Muscle of leg (tissue), 3 donors: ENCODE measurements at regions not wholly inside any gene's neighbourhood (a gene's known extent, or its start where the extent isn't known, plus 50 kb on each side); places are given as distances from the start of the nearest gene placed in this dataset.

Experiments
- DNase-seq: peaks from one replicate; pipeline ENCODE4 v3.0.0; 2013
- H3K27ac ChIP-seq: one replicate; pipeline ENCODE4 v1.5.1; 2013; ENCODE audit warnings: mild to moderate bottlenecking, low read length, control low read depth
- H3K27me3 ChIP-seq: one replicate; pipeline ENCODE4 v1.6.1; 2013; ENCODE audit warnings: low read length; ENCODE audit not compliant: control insufficient read depth, insufficient read depth
- H3K36me3 ChIP-seq: one replicate; pipeline ENCODE4 v1.6.1; 2013; ENCODE audit warnings: low read length; ENCODE audit not compliant: control insufficient read depth, insufficient read depth
- H3K4me1 ChIP-seq: one replicate; pipeline ENCODE4 v1.6.1; 2013; ENCODE audit warnings: low read length; ENCODE audit not compliant: control insufficient read depth, insufficient read depth
- H3K4me3 ChIP-seq: one replicate; pipeline ENCODE4 v1.5.1; 2013; ENCODE audit warnings: low read length, control low read depth
- H3K9me3 ChIP-seq: replicated peaks from 2 replicates; pipeline ENCODE4 v1.6.1; 2013; ENCODE audit warnings: low read depth, low read length; ENCODE audit not compliant: control insufficient read depth
- WGBS: methylation state at CpG from one replicate; pipeline ENCODE4 v1.1.5; 2013; ENCODE audit warnings: missing lambda C conversion rate; ENCODE audit not compliant: insufficient coverage; 5-methylcytosine and 5-hydroxymethylcytosine counted together

GRCh38 chr5:85168474-85168873, 783.8 kb upstream of the EDIL3 start:
- no peak overlapping the region for H3K27ac ChIP-seq
- no peaks in the 10 kb centered on the region for H3K36me3 ChIP-seq
- H3K27me3 ChIP-seq: no peaks in the 10 kb centered on the region
- H3K4me1 ChIP-seq: no peaks in the 10 kb centered on the region
- no peak for DNase-seq
- H3K9me3 ChIP-seq: peaks cover 10% of the 10 kb centered on the region
- WGBS: 86% methylated on average over 1 of the region's 1 CpG
- no peak overlapping the region for H3K4me3 ChIP-seq

- DNase-seq: no peak
- H3K27me3 ChIP-seq: no peaks in the 10 kb centered on the region
- H3K27ac ChIP-seq: no peak overlapping the region
- WGBS: 67% methylated on average over 1 of the region's 4 CpGs
- no peaks in the 10 kb centered on the region for H3K4me1 ChIP-seq
- no peak overlapping the region for H3K4me3 ChIP-seq
- H3K36me3 ChIP-seq: no peaks in the 10 kb centered on the region
- peaks cover 7% of the 10 kb centered on the region for H3K9me3 ChIP-seq
These were observed 785.5 kb upstream of the EDIL3 start for GRCh38 chr5:85170183-85170582.

GRCh38 chr5:85173469-85173868, 788.8 kb upstream of the EDIL3 start:
- Histone ChIP-seq H3K36me3 (no peaks in the 10 kb centered on the region), H3K9me3 (no peaks in the 10 kb centered on the region), H3K4me1 (no peaks in the 10 kb centered on the region), H3K4me3 (no peak overlapping the region), H3K27ac (no peak overlapping the region), H3K27me3 (no peaks in the 10 kb centered on the region)
- no peak for DNase-seq

- H3K36me3 ChIP-seq: no peaks in the 10 kb centered on the region
These were observed 797.7 kb upstream of the EDIL3 start for GRCh38 chr5:85182344-85182743.

DNA sequence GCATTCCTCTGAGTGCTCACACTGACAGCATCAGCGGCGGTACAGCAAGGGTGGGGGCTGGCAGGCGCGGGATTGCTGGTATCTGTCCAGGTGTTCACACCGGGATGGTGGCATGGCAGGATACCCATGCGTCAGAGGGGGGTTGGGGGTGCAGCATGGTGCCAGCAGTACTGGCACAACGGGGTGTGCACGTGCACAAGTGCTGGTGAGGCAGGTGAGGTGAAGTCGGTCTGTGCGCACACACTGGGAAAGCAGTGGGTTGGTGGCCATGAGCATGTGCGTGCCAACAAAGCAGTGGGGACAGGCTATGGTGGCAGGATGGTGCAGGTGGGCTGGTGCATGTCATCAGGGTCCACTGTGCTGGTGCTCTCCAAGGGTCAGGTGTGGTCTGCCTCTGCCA, 819.6 kb upstream of the EDIL3 start:
- 95% methylated on average over 11 of the region's 11 CpGs for WGBS
- H3K9me3 ChIP-seq: peaks cover 9% of the 10 kb centered on the region
- H3K4me3 ChIP-seq: no peak overlapping the region
- H3K27me3 ChIP-seq: no peaks in the 10 kb centered on the region
- H3K27ac ChIP-seq: no peak overlapping the region
- no peaks in the 10 kb centered on the region for H3K36me3 ChIP-seq
- no peak for DNase-seq
- no peaks in the 10 kb centered on the region for H3K4me1 ChIP-seq

More at GRCh38 chr5:85182344-85182743, 797.7 kb upstream of the EDIL3 start:
- 84% methylated on average over 9 of the region's 12 CpGs for WGBS
- H3K27ac ChIP-seq: no peak overlapping the region
- no peak overlapping the region for H3K4me3 ChIP-seq
- no peaks in the 10 kb centered on the region for H3K27me3 ChIP-seq
- H3K9me3 ChIP-seq: no peaks in the 10 kb centered on the region
- DNase-seq: no peak
- H3K4me1 ChIP-seq: no peaks in the 10 kb centered on the region

GRCh38 chr5:85205430-85205829, 820.8 kb upstream of the EDIL3 start:
- no CpG with 5 or more reads among the region's 1 CpG for WGBS
- Histone ChIP-seq H3K27me3 (no peaks in the 10 kb centered on the region), H3K4me3 (no peak overlapping the region), H3K9me3 (peaks cover 9% of the 10 kb centered on the region), H3K27ac (no peak overlapping the region), H3K4me1 (no peaks in the 10 kb centered on the region), H3K36me3 (no peaks in the 10 kb centered on the region)
- DNase-seq: no peak

DNA sequence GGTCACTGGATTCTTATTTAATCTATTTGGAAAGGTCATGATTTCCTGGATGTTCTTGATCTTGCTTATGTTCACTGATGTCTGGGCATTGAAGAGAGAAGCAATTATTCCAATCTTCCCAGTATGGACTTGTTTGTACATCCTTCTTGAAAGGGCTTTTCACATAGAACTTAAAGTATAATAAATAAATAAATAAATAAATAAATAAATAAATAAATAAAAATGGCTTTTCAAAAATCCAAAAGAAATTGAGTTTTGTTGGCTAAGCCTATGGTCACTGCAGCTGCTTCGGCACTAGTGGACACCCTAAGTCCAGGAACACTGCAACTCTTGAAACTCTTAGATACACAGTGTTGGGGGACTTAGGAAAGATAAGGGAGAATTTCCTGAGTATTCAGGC, 840.7 kb upstream of the EDIL3 start:
- H3K4me1 ChIP-seq: no peaks in the 10 kb centered on the region
- no CpG with 5 or more reads among the region's 1 CpG for WGBS
- DNase-seq: no peak
- H3K27me3 ChIP-seq: no peaks in the 10 kb centered on the region
- H3K4me3 ChIP-seq: no peak overlapping the region
- H3K9me3 ChIP-seq: no peaks in the 10 kb centered on the region
- H3K36me3 ChIP-seq: no peaks in the 10 kb centered on the region
- H3K27ac ChIP-seq: no peak overlapping the region

DNA sequence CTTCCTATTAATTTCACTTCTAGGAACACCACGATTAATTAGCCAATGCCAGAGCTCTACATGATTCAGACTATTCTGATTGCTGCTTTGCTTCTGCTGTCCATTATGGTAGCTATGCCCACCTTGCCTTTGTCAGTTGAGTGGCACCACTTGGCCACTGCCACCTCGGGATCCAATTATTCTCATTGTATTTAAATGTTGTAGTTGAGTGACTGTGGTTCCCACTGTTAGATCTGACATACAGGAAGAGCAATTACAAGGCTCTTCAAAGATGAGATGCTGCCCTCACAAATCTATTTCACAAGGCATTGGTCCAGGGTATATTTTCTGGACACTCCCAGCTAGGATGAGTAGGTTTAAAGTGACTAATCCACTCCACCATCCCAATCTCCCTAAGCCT, 864.5 kb upstream of the EDIL3 start:
- no peak overlapping the region for H3K27ac ChIP-seq
- WGBS: no CpG with 5 or more reads among the region's 2 CpGs
- H3K4me3 ChIP-seq: no peak overlapping the region
- DNase-seq: no peak
- H3K4me1 ChIP-seq: no peaks in the 10 kb centered on the region
- peaks cover 24% of the 10 kb centered on the region for H3K9me3 ChIP-seq
- H3K27me3 ChIP-seq: no peaks in the 10 kb centered on the region
- no peaks in the 10 kb centered on the region for H3K36me3 ChIP-seq

DNA sequence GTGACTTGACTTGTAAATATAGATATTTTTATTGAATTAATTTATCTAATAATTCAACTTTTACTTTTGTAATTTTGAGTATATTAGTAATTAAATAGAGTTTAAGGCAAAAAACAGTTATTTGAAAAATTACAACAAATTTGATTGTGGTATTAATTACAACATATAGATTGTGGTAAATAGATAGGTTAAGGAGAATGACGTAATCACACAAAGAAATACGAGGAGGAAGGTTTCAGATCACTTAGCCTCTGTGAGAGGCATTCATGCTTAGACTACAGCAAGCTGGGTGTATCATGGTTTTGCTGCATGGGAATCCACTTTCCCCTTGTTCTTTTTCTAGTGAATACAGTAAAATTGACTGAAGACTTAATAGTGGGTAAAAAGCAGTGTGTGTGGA, 878.4 kb upstream of the EDIL3 start:
- no peak overlapping the region for H3K4me3 ChIP-seq
- no CpG with 5 or more reads among the region's 2 CpGs for WGBS

DNA sequence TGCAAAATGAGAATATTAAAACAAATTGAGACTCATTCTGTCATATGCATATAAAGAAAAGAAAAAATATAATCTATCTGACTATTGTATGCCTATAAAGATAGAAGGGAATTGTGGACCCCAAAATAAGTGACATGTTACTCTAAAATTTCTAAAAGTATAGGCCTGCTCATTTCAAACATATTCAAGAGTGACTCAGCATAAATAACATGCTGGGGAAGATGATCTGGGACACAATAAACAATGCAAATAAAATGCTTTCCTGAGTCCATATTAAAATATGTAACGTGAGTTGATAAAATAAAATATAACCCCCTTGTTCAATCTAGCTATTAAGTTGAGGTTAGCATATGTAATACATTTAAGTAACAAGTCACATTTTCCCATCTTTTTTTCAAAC, 882.0 kb upstream of the EDIL3 start:
- Histone ChIP-seq H3K36me3 (no peaks in the 10 kb centered on the region), H3K27ac (no peak overlapping the region), H3K4me3 (no peak overlapping the region), H3K9me3 (no peaks in the 10 kb centered on the region), H3K4me1 (no peaks in the 10 kb centered on the region), H3K27me3 (no peaks in the 10 kb centered on the region)
- no peak for DNase-seq
- WGBS: no CpG with 5 or more reads among the region's 1 CpG

More for the DNA sequence above, 878.4 kb upstream of the EDIL3 start:
- DNase-seq: no peak
- no peak overlapping the region for H3K27ac ChIP-seq
- H3K27me3 ChIP-seq: no peaks in the 10 kb centered on the region
- H3K9me3 ChIP-seq: no peaks in the 10 kb centered on the region
- H3K36me3 ChIP-seq: no peaks in the 10 kb centered on the region
- no peaks in the 10 kb centered on the region for H3K4me1 ChIP-seq

- Histone ChIP-seq H3K9me3 (no peaks in the 10 kb centered on the region), H3K27ac (no peak overlapping the region), H3K4me3 (no peak overlapping the region), H3K4me1 (no peaks in the 10 kb centered on the region), H3K27me3 (no peaks in the 10 kb centered on the region), H3K36me3 (no peaks in the 10 kb centered on the region)
- no CpG with 5 or more reads among the region's 2 CpGs for WGBS
- DNase-seq: no peak
These were observed 883.5 kb upstream of the EDIL3 start for GRCh38 chr5:85268194-85268593.
